HT1080 (cell line): ENCODE measurements at regions not wholly inside any gene's neighbourhood (a gene's known extent, or its start where the extent isn't known, plus 50 kb on each side); places are given as distances from the start of the nearest gene placed in this dataset.
"Not testable (repeated sequence)": the region's sequence is repeated elsewhere in the genome, so short reads cannot be mapped to it uniquely, and the experiment has no call there.

Experiments
- DNase-seq: peaks from one replicate; pipeline ENCODE4 v3.0.0-alpha.2; 2015; ENCODE audit warnings: low read depth

DNA sequence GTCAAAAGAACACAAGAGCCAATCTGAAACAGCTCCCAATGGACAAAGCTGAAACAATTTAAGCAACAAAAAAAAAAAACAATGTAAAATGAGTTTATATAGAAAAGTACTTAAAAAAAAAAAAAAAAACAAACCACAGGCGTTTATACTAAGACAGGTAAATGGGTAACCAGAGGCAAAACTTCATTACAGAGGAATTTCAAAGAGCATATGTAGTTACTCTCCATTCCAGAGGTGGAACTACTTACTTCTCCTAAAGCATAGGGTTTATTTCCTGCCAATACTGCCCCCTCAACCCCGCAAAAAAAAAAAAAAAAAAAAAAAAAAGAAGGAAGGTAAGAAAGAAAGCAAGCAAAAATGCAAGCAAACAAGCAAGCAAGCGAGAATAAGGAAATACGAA is 132.9 kb downstream of the LIG4 start:
- DNase-seq: no peak

DNA sequence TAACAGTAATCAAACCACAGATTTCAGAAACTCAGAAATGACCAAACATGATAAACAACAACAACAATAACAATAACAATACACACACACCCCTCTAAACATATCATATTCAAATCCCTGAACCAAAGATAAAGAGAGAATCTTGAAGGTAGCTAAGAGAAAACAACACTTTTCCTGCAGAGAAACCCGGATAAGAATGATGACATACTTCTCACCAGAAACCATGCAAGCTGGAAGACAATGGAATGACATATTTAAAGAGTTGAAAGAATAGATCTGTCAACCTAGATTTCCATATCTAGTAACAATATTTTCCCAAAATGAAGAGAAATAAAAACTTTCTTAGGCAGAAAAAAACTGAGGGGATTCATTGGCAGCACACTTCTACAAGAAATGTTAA is 138.1 kb downstream of the LIG4 start:
- DNase-seq: no peak

DNA sequence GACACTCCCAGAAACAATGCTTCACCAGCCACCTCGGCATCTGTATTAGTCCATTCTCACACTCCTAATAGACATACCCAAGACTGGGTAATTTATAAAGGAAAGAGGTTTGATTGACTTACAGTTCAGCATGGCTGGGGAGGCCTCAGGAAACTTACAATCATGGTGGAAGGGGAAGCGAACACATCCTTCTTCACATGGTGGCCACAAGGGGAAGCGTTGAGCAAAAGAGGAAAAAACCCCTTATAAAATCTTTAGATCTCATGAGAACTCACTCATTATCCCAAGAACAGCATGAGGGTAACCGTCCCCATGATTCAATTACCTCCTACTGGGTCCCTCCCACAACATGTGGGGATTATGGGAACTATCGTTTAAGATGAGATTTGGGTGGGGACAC is 140.9 kb downstream of the LIG4 start:
- not testable (repeated sequence) for DNase-seq

DNA sequence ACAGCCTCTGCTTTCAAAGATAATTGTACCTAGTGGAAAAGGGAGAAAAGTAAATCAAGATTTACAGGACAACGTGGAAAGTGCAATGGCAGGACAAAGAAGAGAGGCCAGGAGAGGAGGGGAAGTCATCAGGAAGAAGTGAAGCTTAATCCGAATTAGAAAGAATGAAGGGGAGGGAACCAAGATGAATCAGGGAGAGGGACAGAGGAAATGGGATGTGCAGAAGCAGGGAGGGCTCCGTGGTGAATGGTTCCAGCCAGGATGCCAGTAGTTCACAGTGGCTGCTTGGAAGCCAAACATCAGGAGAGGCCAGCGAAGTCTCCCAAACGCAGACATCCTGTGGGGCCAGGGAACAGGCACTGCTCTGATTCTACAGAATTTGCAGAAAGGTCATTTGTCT is 144.4 kb downstream of the LIG4 start:
- DNase-seq: peak; percentile 18

GRCh38 chr13:108070491-108070890 is 144.8 kb downstream of the LIG4 start:
- DNase-seq: no peak

- no peak for DNase-seq
These were observed 145.7 kb downstream of the LIG4 start for GRCh38 chr13:108069521-108070210.

DNA sequence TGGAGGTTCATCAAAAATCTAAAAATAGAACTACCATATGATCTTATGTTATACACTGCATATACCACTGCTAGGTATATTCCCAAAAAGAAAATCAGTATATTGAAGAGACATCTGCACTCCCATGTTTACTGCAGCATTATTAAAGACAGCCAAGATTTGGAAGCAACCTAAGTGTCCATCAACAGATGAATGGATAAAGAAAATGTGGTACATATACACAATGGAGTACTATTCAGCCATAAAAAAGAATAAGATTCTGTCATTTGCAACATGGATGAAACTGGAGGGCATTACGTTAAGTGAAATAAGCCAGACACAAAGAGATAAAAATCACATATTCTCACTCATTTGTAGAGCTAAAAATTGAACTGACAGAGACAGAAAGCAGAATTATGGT is 151.0 kb downstream of the LIG4 start:
- DNase-seq: not testable (repeated sequence)

DNA sequence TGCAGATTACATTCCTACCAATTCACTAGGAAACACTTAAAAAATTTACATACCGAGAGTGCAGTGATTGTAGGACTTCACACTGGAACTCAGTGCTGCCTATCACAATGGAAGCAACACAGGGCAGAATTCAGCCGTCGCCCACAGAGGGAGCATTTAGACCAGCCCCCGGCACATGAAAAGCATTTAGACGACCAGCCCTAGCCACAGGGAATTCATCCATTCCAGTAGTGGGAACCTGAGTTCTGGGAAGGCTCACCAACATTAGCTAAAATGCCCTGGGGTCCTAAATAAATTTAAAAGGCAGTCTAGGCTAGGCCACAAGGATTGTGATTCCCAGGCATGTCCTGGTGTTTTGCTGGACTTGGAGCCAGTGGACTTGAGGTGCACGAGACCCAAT is 155.2 kb downstream of the LIG4 start:
- no peak for DNase-seq

GRCh38 chr13:108056278-108056677 is 159.1 kb downstream of the LIG4 start:
- DNase-seq: no peak

DNA sequence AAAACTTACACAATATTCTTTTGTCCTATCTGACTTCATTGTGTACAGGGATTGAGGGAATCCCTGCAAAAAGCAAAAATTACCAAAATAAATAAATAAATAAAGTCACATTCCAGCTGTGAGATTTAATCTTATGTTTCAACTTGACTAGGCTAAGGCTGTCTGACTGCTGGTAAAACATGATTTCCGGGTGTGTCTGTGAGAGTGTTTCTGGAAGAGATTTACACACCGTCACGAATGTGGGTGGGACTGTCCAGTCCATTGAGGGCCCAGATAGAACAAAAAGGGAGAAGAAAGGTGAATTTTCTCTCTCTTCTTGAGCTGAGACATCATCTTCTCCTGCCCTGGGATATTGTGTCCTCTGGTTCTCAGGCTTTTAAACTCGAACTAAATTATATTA is 166.1 kb downstream of the LIG4 start:
- DNase-seq: no peak

DNA sequence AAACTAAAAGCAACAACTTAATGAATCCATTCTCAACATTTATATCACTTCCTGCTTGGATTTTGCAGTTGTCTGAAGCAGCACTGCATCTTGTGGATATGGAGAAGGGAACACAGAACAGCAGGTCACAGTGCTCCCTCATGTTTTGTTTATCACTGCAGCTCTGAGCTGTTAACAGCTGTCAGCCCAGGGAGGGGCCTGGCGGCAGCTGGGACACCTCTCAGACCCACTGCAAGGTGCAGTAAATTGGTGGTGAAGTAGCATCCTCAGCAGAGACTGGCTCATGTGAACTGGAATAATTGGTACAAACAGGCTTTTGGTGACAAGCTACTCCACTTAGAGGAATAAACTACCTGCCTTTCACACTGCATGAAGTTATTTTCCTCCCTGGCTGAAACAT is 170.4 kb downstream of the LIG4 start:
- no peak for DNase-seq

DNA sequence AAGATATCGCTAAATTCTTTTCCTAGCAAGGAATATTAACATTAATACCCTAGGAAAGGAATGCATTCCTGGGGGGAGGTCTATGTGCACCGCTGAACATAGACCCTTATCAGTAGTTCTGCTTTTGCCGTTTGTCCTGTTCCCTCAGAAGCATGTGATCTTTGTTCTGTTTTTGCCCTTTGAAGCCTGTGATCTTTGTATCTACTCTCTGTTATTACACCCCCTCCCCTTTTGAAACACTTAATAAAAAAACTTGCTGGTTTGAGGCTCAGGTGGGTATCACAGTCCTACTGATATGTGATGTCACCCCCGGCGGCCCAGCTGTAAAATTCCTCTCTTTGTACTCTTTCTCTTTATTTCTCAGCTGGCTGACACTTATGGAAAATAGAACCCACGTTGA is 172.5 kb downstream of the LIG4 start:
- not testable (repeated sequence) for DNase-seq

GRCh38 chr13:108037348-108037747 is 178.0 kb downstream of the LIG4 start:
- DNase-seq: no peak

DNA sequence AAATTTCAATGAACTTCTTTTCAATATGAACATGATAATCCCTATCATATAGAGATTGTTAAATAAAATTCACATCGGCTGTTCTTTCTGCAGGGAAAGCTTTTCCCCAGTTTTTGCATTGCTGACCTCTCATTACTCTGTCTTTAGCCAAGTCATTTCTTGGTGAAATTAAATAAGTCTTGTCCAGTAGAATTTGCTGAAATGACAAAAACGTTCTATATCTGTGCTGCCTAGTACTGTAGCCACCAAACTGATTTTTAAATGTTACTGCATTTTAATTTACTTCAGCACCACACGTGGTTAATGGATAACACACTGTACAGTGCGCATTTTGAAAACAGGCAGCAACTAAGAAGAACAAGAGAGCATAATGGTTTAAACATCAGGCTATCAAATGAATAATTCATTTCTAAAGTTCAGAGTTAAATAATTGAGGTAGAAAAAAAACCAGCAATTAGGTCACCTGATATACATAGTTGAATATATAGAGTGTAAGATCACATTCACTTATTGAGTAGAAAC is 178.9 kb downstream of the LIG4 start:
- no peak for DNase-seq

DNA sequence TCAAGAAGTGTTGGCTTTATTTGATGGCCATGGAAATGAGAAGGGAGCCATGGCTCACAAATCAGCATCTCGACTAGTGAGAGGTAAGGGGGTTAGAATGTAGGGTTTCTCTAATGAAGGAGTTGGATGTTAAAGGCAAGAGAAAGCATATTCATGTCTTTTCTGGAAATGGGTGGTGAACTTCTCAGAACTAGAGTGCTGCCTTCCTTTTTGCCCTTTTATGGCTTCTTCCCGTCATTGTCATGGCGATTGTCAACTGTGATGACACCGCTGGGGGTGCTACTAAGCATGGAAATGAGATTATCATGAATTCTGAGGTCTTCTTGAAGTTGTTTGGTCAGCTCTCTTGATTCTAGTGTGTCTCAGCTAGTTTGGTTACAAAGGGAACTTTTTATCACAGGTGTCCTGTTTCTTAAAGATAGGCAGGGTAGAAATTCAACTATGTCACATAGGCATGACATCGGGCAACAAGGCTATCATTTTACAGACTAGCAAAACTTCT is 180.4 kb downstream of the LIG4 start:
- DNase-seq: no peak

DNA sequence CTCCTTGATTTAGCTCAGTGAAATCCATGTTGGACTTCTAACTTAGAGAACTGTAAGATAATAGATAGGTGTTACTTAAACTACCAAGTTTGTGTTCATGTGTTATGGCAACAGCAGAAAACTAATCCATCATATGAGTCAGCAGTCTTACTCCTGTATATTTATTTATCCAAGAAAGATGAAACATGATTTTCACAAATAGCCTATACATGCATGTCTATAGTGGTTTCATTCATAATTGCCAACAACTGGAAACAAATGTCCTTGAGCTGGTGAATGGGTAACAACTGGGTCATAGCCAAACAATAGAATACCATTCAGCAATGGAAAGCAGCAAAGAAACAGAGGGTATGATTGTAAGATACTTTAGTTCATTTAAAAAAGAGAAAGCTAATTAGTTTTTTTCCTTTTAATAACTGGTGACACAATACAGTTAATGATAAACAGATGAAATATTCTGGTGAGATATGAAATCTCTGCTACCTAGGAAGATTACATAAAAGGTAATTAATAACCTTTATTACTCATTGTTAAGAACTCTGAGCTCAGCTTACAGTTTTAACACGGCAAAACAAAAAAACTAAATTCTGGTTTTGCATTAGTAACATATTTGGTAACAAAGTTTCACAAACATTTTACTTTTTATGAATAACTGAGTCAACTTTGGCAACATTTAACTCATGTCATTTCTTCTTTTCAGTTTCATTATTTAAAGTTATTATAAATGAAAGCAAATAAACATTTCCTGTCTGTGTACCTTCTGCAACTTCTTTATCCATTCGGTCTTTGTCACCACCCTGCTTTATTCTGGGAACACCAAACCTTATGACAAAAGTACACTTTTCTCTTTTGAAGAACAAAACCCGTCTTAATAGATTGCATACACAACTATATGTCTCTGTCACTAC is 181.3 kb downstream of the LIG4 start:
- DNase-seq: peak; percentile 40

DNA sequence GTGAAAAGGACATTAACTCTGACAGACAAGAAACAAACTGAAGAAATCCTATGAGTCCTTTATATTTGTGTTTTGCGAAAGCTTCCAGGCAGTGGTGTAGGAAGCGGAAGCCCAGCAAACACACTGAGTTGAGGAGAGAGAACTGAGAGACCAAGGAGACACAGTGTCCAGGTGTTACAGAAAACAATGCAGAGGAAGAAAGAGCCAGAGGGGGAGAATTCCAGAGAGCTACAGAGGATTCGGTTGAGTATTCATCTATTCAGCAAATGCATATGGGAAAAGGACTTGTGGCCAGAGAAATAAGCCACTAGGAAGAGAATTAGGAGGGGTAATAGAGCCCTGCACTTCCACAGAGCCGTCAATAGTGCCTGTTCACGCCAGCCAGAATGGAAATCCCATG is 183.5 kb downstream of the LIG4 start:
- DNase-seq: no peak

DNA sequence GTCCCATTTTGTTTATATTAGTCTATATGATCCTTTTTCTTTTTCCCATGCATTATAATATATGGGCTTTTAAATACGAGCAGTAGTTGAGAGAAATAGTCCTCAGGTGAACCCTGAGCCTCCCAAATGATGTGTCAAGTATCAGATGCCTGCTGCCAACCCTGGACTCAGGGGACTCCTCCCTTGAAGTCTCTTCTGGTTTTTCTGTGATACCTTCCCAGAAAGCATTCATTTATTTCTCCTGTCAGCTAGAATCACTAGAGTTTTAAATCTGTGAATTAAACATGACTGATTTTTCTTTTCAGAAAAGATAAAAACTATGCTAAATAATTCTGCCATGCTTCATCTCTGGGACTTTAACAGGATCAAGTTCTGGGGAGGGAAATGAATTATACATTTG is 184.6 kb downstream of the LIG4 start:
- no peak for DNase-seq

GRCh38 chr13:108026680-108027410 is 188.5 kb downstream of the LIG4 start:
- no peak for DNase-seq

GRCh38 chr13:108020027-108020426 is 195.3 kb downstream of the LIG4 start:
- no peak for DNase-seq

DNA sequence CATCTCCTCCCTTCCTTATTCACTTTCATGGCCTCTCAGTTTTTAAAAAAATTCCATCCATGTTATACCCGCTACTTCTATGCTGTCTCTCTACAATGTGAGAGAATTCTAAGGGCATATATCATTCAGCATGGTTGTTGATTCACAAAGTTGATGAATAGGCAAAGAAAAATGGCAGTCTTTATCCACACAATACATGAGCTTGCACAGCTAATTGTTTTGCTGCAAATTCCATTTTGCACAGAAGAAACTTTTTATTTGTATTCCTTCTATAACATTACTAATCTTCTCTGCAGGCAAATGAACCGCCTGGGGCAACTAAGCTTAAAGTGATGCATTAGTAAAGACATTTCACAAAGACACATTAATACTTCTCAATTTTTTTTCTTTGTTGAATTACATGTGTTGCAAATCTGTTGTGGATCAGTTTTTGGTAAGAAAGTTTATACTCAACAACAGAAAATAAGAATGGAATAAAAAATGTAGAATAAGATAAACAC is 196.9 kb downstream of the LIG4 start:
- no peak for DNase-seq

DNA sequence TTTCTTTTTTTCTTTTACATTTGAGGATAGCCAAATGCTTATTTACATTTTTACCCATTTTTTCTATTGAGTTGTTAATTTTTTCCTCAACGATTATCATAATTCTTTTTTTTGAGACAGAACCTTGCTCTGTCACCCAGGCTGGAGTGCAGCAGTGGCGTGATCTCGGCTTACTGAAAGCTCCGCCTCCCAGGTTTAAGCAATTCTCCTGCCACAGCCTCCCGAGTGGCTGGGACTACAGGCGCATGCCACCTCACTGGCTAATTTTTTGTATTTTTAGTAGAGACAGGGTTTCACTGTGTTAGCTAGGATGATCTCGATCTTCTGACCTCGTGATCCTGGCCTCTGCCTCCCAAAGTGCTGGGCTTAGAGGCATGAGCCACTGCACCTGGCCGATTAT is 208.7 kb downstream of the LIG4 start:
- DNase-seq: no peak
